Loucy (cell line): ENCODE measurements at regions not wholly inside any gene's neighbourhood (a gene's known extent, or its start where the extent isn't known, plus 50 kb on each side); places are given as distances from the start of the nearest gene placed in this dataset.

Experiments used
- EZH2phosphoT487 ChIP-seq: fragments of 200-600 bp; IDR thresholded peaks from 2 replicates; pipeline ENCODE4 v1.6.1; 2018; ENCODE audit warnings: antibody characterized with exemption, mild to moderate bottlenecking, moderate library complexity, borderline replicate concordance
- TF ChIP-seq, protein P1 (sequence below): fragments of 200-600 bp; sonication (generic); conservative IDR thresholded peaks from 2 replicates; pipeline ENCODE4 v1.5.1; 2014; ENCODE audit warnings: mild to moderate bottlenecking, antibody characterized with exemption, low read length

DNA sequence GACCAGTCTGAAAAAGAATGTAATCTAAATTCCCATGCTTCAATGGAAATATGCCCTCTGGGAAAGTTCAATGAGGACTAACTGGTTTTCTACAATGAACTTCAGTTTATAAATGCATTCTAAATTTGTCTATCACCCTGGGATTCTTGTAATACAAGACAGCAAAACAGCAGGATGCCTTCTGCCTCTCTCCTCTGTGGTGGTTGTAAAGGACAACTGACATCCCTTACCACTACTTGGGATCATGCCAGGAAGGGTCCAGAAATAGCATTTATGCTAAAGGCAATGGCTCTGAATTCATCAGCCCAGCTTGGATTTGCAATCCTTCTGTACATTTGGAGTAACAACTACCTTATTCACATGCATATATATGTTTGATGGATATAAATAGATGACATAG is 97.3 kb upstream of the ADAMTS16 start:
- no peak for TF ChIP-seq EZH2phosphoT487
- TF ChIP-seq, protein P1, sequence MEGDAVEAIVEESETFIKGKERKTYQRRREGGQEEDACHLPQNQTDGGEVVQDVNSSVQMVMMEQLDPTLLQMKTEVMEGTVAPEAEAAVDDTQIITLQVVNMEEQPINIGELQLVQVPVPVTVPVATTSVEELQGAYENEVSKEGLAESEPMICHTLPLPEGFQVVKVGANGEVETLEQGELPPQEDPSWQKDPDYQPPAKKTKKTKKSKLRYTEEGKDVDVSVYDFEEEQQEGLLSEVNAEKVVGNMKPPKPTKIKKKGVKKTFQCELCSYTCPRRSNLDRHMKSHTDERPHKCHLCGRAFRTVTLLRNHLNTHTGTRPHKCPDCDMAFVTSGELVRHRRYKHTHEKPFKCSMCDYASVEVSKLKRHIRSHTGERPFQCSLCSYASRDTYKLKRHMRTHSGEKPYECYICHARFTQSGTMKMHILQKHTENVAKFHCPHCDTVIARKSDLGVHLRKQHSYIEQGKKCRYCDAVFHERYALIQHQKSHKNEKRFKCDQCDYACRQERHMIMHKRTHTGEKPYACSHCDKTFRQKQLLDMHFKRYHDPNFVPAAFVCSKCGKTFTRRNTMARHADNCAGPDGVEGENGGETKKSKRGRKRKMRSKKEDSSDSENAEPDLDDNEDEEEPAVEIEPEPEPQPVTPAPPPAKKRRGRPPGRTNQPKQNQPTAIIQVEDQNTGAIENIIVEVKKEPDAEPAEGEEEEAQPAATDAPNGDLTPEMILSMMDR: no peak
